A673 (cell line): ENCODE measurements at regions not wholly inside any gene's neighbourhood (a gene's known extent, or its start where the extent isn't known, plus 50 kb on each side); places are given as distances from the start of the nearest gene placed in this dataset.

Source experiments
- BruUV-seq: library from RNA; stranded (reverse); fragments of 400-500 nt; replicated peaks from 2 replicates; lab custom pipeline; 2021; lab: Mats Ljungman, UMichigan
- CTCF ChIA-PET: fragments of 300-600 bp; sonication (Branson Sonifier 250); formaldehyde crosslinking; loops from one replicate; lab custom pipeline; 2022; ENCODE audit warnings: antibody characterized with exemption; lab: Charles Lee
- POLR2A ChIA-PET: fragments of 300-600 bp; sonication (Branson Sonifier 250); formaldehyde crosslinking; loops from one replicate; lab custom pipeline; 2022; ENCODE audit warnings: antibody characterized with exemption; ENCODE audit not compliant: low non-redundant PET; lab: Charles Lee
- DNase-seq: peaks from one replicate; pipeline ENCODE4 v3.0.0-alpha.2; 2015; ENCODE audit warnings: low spot score
- H3K27ac ChIP-seq: fragments of 200-600 bp; sonication (generic); 2 replicates; pipeline ENCODE4 v1.5.1; 2016; ENCODE audit warnings: mixed run types, low read depth, mild to moderate bottlenecking, mixed read lengths, antibody characterized with exemption, low read length; ENCODE audit not compliant: poor library complexity, severe bottlenecking
- H3K27me3 ChIP-seq: fragments of 200-600 bp; sonication (generic); replicated peaks from 2 replicates; pipeline ENCODE4 v1.6.1; 2017; ENCODE audit warnings: mixed run types, low read depth, mild to moderate bottlenecking, mixed read lengths, antibody characterized with exemption, low read length; ENCODE audit not compliant: insufficient read depth, poor library complexity
- H3K36me3 ChIP-seq: fragments of 200-600 bp; sonication (generic); 2 replicates; pipeline ENCODE4 v1.6.1; 2016; ENCODE audit warnings: mixed run types, mild to moderate bottlenecking, mixed read lengths, antibody characterized with exemption, low read length; ENCODE audit not compliant: insufficient read depth, poor library complexity, severe bottlenecking
- H3K4me1 ChIP-seq: fragments of 200-600 bp; sonication (generic); 2 replicates; pipeline ENCODE4 v1.6.1; 2017; ENCODE audit warnings: mixed run types, mild to moderate bottlenecking, mixed read lengths, antibody characterized with exemption, low read length; ENCODE audit not compliant: insufficient read depth, poor library complexity, severe bottlenecking
- H3K4me3 ChIP-seq: fragments of 200-600 bp; sonication (generic); 2 replicates; pipeline ENCODE4 v1.5.1; 2016; ENCODE audit warnings: low read depth, mixed run types, mild to moderate bottlenecking, mixed read lengths, low read length; ENCODE audit not compliant: poor library complexity, severe bottlenecking
- H3K9me3 ChIP-seq: fragments of 200-600 bp; sonication (generic); 2 replicates; pipeline ENCODE4 v1.6.1; 2016; ENCODE audit warnings: mixed run types, low read depth, mild to moderate bottlenecking, mixed read lengths, antibody characterized with exemption, low read length; ENCODE audit not compliant: poor library complexity, severe bottlenecking
- CTCF ChIP-seq: fragments of 300-800, 200-600 bp; sonication (generic); conservative IDR thresholded peaks from 2 replicates; pipeline ENCODE4 v1.5.1; 2017; ENCODE audit warnings: low read depth, mild to moderate bottlenecking, antibody characterized with exemption, low read length, moderate library complexity, mixed read lengths
- EZH2 ChIP-seq: fragments of 200-600 bp; sonication (generic); IDR thresholded peaks from 2 replicates; pipeline ENCODE4 v1.6.1; 2017; ENCODE audit warnings: borderline replicate concordance, low read depth, mild to moderate bottlenecking, mixed read lengths, antibody characterized with exemption, low read length; ENCODE audit not compliant: poor library complexity, severe bottlenecking
- intact Hi-C: fragments of 100-400 bp; cut with micrococcal nuclease; formaldehyde crosslinking; loops from one replicate; pipeline ENCODE4 v1.10.0; 2022; ENCODE audit not compliant: unreplicated experiment

GRCh38 chr10:121365566-121365965 is 232.7 kb downstream of the FGFR2 start:
- intact Hi-C loops = no loop called here
- POLR2A ChIA-PET = no interaction called here
- no peak overlapping the region for H3K4me3 ChIP-seq
- no peaks in the 10 kb centered on the region for H3K4me1 ChIP-seq
- no peak for TF ChIP-seq EZH2
- no peak for TF ChIP-seq CTCF
- H3K27ac ChIP-seq = no peak overlapping the region
- no peaks in the 10 kb centered on the region for H3K9me3 ChIP-seq
- no TSS peak for BruUV-seq
- H3K36me3 ChIP-seq = no peaks in the 10 kb centered on the region
- DNase-seq = no peak
- H3K27me3 ChIP-seq = peaks cover 31% of the 10 kb centered on the region
- CTCF ChIA-PET = no interaction called here

DNA sequence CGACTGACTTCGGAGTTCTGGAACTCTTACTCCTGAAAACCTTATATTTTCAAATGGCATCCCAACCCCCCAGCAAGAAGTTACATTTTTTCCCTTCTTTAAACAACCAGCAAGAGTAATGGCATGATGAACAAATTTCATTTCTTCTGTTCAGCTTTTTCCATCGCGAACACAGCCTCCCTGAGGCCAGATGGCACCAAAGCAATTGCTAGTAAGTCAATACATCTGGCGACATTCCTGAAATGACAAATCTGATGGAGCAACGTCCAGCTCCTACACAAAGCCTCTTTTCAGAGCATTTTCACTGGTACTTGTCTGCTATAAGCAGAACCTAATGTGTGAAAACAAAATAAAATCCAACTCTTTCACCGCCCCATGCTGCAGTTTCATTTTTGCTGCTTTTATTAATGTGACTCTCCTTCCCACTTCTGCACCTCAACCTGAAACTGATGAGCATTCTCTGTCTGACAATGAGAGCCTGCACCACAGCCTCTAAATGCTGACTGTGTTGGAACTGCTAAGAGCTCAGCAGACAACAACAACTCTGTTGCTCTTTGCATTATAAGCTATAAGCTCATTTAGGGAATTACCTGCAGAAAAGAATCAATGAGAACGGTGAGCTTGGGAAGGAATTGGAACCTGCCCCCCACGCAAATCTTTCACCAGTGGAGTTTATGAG is 229.8 kb downstream of the FGFR2 start:
- Histone ChIP-seq H3K9me3 (no peaks in the 10 kb centered on the region), H3K4me1 (no peaks in the 10 kb centered on the region), H3K36me3 (no peaks in the 10 kb centered on the region), H3K27me3 (peaks cover 46% of the 10 kb centered on the region), H3K4me3 (no peak overlapping the region), H3K27ac (no peak overlapping the region)
- no peak for DNase-seq
- BruUV-seq = no TSS peak
- intact Hi-C loops = no loop called here
- ChIA-PET POLR2A (no interaction called here), CTCF (no interaction called here)
- TF ChIP-seq EZH2 (no peak), CTCF (no peak)

DNA sequence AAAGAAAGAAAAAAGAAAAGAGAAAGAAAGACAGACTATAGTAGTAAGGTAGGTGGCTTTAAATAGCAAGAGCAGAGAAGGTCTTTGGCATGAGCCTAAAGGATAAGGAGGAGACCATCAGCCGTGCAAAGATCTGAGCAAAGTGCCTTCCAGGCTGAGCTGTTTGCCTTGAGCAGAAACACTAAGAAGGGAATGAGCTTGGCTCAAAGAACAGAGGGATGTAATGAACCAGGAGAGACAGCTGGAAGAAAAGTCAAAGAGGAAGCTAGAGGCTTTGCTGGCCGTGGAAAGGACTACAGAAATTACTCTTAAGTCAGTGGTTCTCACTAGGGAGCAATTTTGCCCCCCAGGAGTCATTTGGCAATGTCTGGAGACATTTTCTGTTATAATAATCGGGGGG is 228.6 kb downstream of the FGFR2 start:
- POLR2A ChIA-PET = no interaction called here
- Histone ChIP-seq H3K36me3 (no peaks in the 10 kb centered on the region), H3K4me3 (no peak overlapping the region), H3K9me3 (no peaks in the 10 kb centered on the region), H3K27me3 (peaks cover 46% of the 10 kb centered on the region), H3K4me1 (no peaks in the 10 kb centered on the region), H3K27ac (no peak overlapping the region)
- BruUV-seq = no TSS peak
- CTCF ChIA-PET = no interaction called here
- intact Hi-C loops = no loop called here
- no peak for TF ChIP-seq CTCF
- no peak for TF ChIP-seq EZH2
- DNase-seq = no peak
